GM13976 (cell line): ENCODE measurements at regions not wholly inside any gene's neighbourhood (a gene's known extent, or its start where the extent isn't known, plus 50 kb on each side); places are given as distances from the start of the nearest gene placed in this dataset.
"Not testable (repeated sequence)": the region's sequence is repeated elsewhere in the genome, so short reads cannot be mapped to it uniquely, and the experiment has no call there.

Experiments
- DNase-seq: peaks from one replicate; pipeline ENCODE4 v3.0.0; 2012; ENCODE audit warnings: low spot score
- in situ Hi-C: fragments of 300-500 bp; cut with MboI; formaldehyde crosslinking; loops from one replicate; pipeline ENCODE4 v1.12.0; 2022; ENCODE audit warnings: low sequenced_read_pairs, mixed read lengths, inconsistent platforms; ENCODE audit not compliant: unreplicated experiment
- TF ChIP-seq, protein P1 (sequence below): IDR thresholded peaks from 2 replicates; pipeline ENCODE4 v1.5.1; 2012; ENCODE audit warnings: borderline replicate concordance, mild to moderate bottlenecking; ENCODE audit not compliant: insufficient read depth; ENCODE audit errors: extremely low read depth, missing control alignments, control extremely low read depth

DNA sequence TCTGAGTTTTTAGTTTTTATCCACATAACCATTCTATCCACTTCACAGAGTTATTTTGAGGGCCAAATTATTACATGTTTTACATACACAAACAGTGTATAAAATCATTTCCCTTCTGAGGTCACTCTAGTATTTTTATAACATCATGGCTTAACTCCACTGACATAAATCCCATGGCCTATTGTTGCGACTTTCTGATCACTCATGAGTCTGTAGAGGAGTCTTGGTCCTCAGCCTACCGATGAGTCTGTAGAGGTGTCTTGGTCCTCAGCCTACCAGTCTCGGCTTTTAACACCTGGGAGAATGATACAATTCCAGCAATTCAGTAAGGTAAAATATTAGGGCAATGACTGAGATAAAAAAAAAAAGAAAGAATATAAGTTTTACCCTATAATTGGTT is 483.7 kb downstream of the USP25 start:
- in situ Hi-C loops: no loop called here
- TF ChIP-seq, protein P1, sequence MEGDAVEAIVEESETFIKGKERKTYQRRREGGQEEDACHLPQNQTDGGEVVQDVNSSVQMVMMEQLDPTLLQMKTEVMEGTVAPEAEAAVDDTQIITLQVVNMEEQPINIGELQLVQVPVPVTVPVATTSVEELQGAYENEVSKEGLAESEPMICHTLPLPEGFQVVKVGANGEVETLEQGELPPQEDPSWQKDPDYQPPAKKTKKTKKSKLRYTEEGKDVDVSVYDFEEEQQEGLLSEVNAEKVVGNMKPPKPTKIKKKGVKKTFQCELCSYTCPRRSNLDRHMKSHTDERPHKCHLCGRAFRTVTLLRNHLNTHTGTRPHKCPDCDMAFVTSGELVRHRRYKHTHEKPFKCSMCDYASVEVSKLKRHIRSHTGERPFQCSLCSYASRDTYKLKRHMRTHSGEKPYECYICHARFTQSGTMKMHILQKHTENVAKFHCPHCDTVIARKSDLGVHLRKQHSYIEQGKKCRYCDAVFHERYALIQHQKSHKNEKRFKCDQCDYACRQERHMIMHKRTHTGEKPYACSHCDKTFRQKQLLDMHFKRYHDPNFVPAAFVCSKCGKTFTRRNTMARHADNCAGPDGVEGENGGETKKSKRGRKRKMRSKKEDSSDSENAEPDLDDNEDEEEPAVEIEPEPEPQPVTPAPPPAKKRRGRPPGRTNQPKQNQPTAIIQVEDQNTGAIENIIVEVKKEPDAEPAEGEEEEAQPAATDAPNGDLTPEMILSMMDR: no peak
- no peak for DNase-seq

- TF ChIP-seq, protein P1: no peak
- in situ Hi-C loops: no loop called here
- no peak for DNase-seq
Observed at GRCh38 chr21:16215193-16215592, 485.4 kb downstream of the USP25 start.

DNA sequence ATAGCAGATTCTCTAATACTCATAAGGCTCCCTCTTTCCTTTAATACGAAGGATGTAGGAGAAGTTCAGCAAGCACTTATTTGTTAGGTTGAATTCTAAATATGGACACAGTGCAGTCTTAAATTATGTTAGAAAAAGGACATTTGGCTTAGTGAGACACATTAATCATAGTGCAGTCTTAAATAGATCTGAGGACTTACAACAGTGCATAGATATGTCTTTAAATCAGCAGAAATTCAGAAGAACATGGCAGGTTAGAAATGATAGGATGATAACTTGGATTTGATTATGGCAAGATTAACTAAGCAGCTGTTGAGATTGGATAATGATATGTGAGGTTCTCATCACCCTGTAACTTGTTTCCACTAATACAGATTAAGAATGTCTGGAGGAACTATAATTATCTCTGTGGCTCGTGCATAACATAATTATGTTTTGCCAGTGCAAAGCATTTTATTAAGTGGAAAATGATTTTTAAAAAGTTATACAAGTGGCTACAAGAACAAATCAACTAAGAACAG is 485.9 kb downstream of the USP25 start:
- in situ Hi-C loops: no loop called here
- TF ChIP-seq, protein P1: no peak
- DNase-seq: no peak

DNA sequence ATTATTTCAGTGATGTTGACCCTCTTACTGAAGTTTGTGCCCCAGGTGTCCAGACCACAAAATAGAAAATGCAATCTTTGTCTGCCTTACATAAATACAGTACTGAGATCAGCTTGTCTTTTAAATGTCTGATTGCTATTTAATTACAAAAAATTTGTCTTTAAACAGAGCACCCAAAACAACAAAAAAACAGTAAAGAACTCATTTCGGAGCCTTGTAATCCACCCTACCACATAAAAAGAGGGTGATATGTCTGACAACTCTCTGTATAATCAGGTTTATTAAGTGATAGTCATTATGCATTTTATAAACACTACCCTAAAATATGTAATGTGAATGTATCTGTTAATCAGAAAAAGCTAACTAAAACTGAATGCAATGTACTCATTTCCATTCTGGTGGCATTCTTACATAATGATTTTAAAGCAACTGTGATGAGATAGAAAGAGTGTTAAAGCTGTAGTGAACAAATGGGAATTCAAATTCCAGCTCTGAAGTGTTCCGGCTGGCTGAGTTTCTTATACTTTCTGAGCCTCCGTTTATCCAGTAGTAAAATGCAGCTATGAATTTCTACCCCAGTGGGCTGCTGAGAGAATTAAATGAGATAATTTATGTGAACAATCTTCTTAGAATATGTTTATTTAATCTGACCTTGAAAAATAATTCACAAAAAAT is 486.6 kb downstream of the USP25 start:
- DNase-seq: no peak
- TF ChIP-seq, protein P1: no peak
- in situ Hi-C loops: no loop called here

DNA sequence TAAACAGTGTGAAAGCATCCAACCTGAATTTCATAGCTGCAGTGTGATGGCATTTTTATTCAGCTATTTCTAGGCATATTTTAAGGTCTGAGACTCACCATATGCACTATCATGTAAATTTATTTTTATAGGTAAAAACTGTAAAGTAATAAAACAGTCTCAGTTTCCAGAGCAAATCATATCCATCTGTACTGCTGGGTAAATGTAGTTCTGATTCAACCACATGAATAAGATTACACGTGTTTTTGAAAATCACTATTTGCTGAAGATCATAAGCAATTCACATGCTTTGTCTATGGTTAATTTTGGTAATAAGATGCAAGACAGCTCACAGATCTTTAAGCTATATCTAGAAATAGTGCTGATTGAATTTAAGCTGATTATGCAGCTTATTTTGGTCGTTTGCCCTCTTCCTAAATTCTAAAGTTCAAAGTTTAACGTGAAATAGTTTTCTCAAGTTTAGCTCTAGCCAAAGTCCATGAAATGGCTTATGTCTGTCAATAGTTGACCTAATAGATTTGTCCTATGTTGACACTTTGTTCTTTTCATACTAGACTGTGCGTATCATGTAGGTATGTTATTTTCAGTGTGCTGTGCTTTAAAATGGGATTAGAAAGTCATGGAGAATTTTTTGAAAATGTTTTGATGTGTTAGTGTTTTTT is 489.0 kb downstream of the USP25 start:
- in situ Hi-C loops: no loop called here
- DNase-seq: no peak
- TF ChIP-seq, protein P1: no peak

DNA sequence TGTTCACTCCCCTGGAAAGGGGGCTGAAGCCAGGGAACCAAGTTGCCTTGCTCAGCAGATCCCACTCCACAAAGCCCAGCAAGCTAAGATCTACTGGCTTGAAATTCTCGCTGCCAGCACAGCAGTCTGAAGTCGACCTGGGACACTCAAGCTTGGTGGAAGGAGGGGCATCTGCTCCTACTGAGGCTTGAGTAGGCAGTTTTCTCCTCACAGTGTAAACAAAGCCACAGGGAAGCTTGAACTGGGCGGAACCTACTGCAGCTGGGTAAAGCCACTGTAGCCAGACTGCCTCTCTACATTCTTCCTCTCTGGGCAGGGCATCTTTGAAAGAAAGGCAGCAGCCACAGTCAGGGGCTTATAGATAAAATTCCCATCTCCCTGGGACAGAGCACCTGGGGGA is 495.0 kb downstream of the USP25 start:
- DNase-seq, in situ Hi-C loops: not testable (repeated sequence)

DNA sequence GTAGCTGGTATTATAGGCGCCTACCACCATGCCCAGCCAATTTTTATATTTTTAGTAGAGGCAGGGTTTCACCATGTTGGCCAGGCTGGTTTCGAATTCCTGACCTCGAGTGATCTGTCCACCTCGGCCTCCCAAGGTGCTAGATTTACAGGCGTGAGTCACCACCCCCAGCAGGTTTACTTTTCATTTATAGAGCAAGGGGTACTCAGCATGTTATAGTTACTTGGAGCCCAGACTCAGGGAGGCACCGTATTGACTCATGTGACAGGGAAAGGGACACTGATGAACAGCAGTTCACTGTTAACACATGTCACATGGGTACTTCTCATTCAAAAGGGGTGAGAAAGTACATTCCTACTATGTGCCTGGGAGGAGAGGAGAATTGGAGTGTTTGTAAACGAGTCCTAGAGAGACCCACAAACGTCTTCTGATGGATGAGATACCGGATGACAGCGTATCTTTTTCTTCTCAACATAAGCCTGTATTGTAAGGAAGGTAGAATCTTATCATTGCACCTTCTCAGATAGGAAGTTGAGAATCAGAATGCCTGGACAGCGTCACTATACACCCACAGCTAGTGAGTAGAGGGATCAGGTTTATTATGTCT is 510.0 kb downstream of the USP25 start:
- in situ Hi-C loops: no loop called here
- DNase-seq: no peak
- TF ChIP-seq, protein P1: no peak
